Body of pancreas (tissue), 4 donors: ENCODE measurements at regions not wholly inside any gene's neighbourhood (a gene's known extent, or its start where the extent isn't known, plus 50 kb on each side); places are given as distances from the start of the nearest gene placed in this dataset.
"Not testable (repeated sequence)": the region's sequence is repeated elsewhere in the genome, so short reads cannot be mapped to it uniquely, and the experiment has no call there.

ENCODE experiments used
- ATAC-seq: fragments of 150-250 bp; one replicate; pipeline ENCODE4 v1.9.1; 2016
- DNase-seq, 4 donors: peaks; one replicate each; pipeline ENCODE4 v3.0.0-alpha.2; 2019
- H3K27ac ChIP-seq, 4 donors: fragments of 200-600 bp; sonication (generic); 1 replicate in 3 of 4; 2 replicates in 1 of 4; pipeline versions ENCODE4 v1.5.1 to v1.6.1; 2016 to 2019; ENCODE audit warnings: mild to moderate bottlenecking in 1 of 4, mixed read lengths in 1 of 4, moderate library complexity in 1 of 4
- H3K27me3 ChIP-seq, 2 donors: fragments of 200-600 bp; sonication (generic); one replicate each; pipeline ENCODE4 v1.6.0; 2016; ENCODE audit warnings: mild to moderate bottlenecking in 1 of 2
- H3K36me3 ChIP-seq, 2 donors: fragments of 200-600 bp; sonication (generic); replicated peaks in 1 of 2; 2 replicates each; pipeline ENCODE4 v1.5.1; 2016; ENCODE audit warnings: low read depth in 2 of 2; ENCODE audit not compliant: insufficient read depth in 1 of 2
- H3K4me1 ChIP-seq: fragments of 200-600 bp; sonication (generic); one replicate; pipeline ENCODE4 v1.6.0; 2016
- H3K4me3 ChIP-seq, 2 donors: fragments of 200-600 bp; sonication (generic); 1 replicate in 1 of 2; 2 replicates in 1 of 2; pipeline ENCODE4 v1.5.1; 2016 to 2019
- H3K9me3 ChIP-seq, 3 donors: fragments of 200-600 bp; sonication (generic); 1 replicate in 2 of 3; 2 replicates in 1 of 3; pipeline ENCODE4 v1.5.1; 2016
- CTCF ChIP-seq, 7 experiments: fragments of 450-650 bp in 4 of 7; fragments of 200-600 bp in 3 of 7; sonication (generic) in 3 of 7; IDR thresholded peaks; one replicate each; pipeline ENCODE4 v1.5.1; 2016 to 2019; ENCODE audit warnings: antibody characterized with exemption in 7 of 7
- POLR2A ChIP-seq, 3 donors: fragments of 450-650 bp; IDR thresholded peaks; one replicate each; pipeline ENCODE4 v1.6.1; 2016; ENCODE audit warnings: antibody characterized with exemption in 3 of 3, mild to moderate bottlenecking in 2 of 3
- WGBS, 2 donors: methylation state at CpG; one replicate each; pipeline ENCODE4 v1.1.5; 2017; 5-methylcytosine and 5-hydroxymethylcytosine counted together
- intact Hi-C: fragments of 100-400 bp; cut with DNase I; formaldehyde crosslinking; loops from one replicate; pipeline ENCODE4 v1.15.1; 2023

- ATAC-seq (no peak), DNase-seq (no peak)
- intact Hi-C loops, result no loop called here
- Histone ChIP-seq H3K27ac (no peak overlapping the region), H3K4me3 (no peak overlapping the region), H3K27me3 (no peaks in the 10 kb centered on the region), H3K36me3 (no peaks in the 10 kb centered on the region), H3K4me1 (no peaks in the 10 kb centered on the region), H3K9me3 (no peaks in the 10 kb centered on the region)
- TF ChIP-seq POLR2A (IDR thresholded peaks at IDR 0.05) (no peak), CTCF (IDR thresholded peaks at IDR 0.05) (no peak)
- WGBS, 2 donors, result 37 to 54% methylated on average over 3 of the region's 3 CpGs
These were observed 901.7 kb downstream of the LRFN5 start for GRCh38 chr14:42508209-42508946.

GRCh38 chr14:42504433-42504832 lies 897.8 kb downstream of the LRFN5 start:
- Histone ChIP-seq H3K4me1 (no peaks in the 10 kb centered on the region), H3K4me3 (no peak overlapping the region), H3K27ac (no peak overlapping the region), H3K9me3 (no peaks in the 10 kb centered on the region), H3K36me3 (no peaks in the 10 kb centered on the region), H3K27me3 (no peaks in the 10 kb centered on the region)
- no peak for ATAC-seq
- DNase-seq, result no peak
- TF ChIP-seq CTCF (IDR thresholded peaks at IDR 0.05) (no peak), POLR2A (IDR thresholded peaks at IDR 0.05) (no peak)
- 11 to 37% methylated on average over 1 of the region's 1 CpG for WGBS, 2 donors
- intact Hi-C loops, result no loop called here

GRCh38 chr14:42499137-42499536 lies 892.5 kb downstream of the LRFN5 start:
- no peak for ATAC-seq
- TF ChIP-seq CTCF (IDR thresholded peaks at IDR 0.05), result no peak
- no peak for TF ChIP-seq POLR2A (IDR thresholded peaks at IDR 0.05)
- intact Hi-C loops, result no loop called here
- Histone ChIP-seq H3K9me3 (no peaks in the 10 kb centered on the region), H3K27ac (no peak overlapping the region), H3K4me1 (no peaks in the 10 kb centered on the region), H3K36me3 (no peaks in the 10 kb centered on the region), H3K4me3 (no peak overlapping the region), H3K27me3 (no peaks in the 10 kb centered on the region)
- DNase-seq, result no peak

- intact Hi-C loops, result no loop called here
- Histone ChIP-seq H3K27ac (no peak overlapping the region), H3K27me3 (no peaks in the 10 kb centered on the region), H3K4me1 (no peaks in the 10 kb centered on the region), H3K9me3 (no peaks in the 10 kb centered on the region), H3K4me3 (no peak overlapping the region), H3K36me3 (no peaks in the 10 kb centered on the region)
- TF ChIP-seq POLR2A (IDR thresholded peaks at IDR 0.05), result no peak
- TF ChIP-seq CTCF (IDR thresholded peaks at IDR 0.05), result no peak
- no peak for DNase-seq
- ATAC-seq, result no peak
- WGBS, 2 donors, result 74 to 83% methylated on average over 1 of the region's 1 CpG
These were observed 883.9 kb downstream of the LRFN5 start for GRCh38 chr14:42490536-42490935.

GRCh38 chr14:42488965-42489364 lies 882.3 kb downstream of the LRFN5 start:
- no peaks in the 10 kb centered on the region for H3K27me3 ChIP-seq
- intact Hi-C loops, result no loop called here
- no peaks in the 10 kb centered on the region for H3K4me1 ChIP-seq
- DNase-seq, result no peak
- no peak for ATAC-seq
- H3K36me3 ChIP-seq, result no peaks in the 10 kb centered on the region
- no peak overlapping the region for H3K4me3 ChIP-seq
- H3K27ac ChIP-seq, result no peak overlapping the region
- TF ChIP-seq CTCF (IDR thresholded peaks at IDR 0.05), result no peak
- TF ChIP-seq POLR2A (IDR thresholded peaks at IDR 0.05), result no peak
- H3K9me3 ChIP-seq, result no peaks in the 10 kb centered on the region
- 84% methylated on average over 1 of the region's 1 CpG for WGBS, 2 donors

GRCh38 chr14:42482345-42482971 lies 875.8 kb downstream of the LRFN5 start:
- H3K36me3 ChIP-seq, H3K4me3 ChIP-seq, DNase-seq, H3K9me3 ChIP-seq, intact Hi-C loops, H3K4me1 ChIP-seq, H3K27ac ChIP-seq, H3K27me3 ChIP-seq, ATAC-seq: not testable (repeated sequence)
- WGBS, 2 donors, result 82 to 87% methylated on average over 5 to 28 of the region's 41 CpGs

GRCh38 chr14:42481714-42482113 lies 875.0 kb downstream of the LRFN5 start:
- H3K4me3 ChIP-seq, H3K4me1 ChIP-seq, H3K27ac ChIP-seq, H3K36me3 ChIP-seq, H3K9me3 ChIP-seq, intact Hi-C loops, H3K27me3 ChIP-seq, ATAC-seq, DNase-seq: not testable (repeated sequence)
- WGBS, 2 donors, result 79 to 83% methylated on average over 8 of the region's 8 CpGs
